Kasumi-1 (cell line): ENCODE measurements at regions not wholly inside any gene's neighbourhood (a gene's known extent, or its start where the extent isn't known, plus 50 kb on each side); places are given as distances from the start of the nearest gene placed in this dataset.

Experiments used
- DNase-seq, 2 experiments: peaks; one replicate each; lab custom pipeline; 2025; lab: John Stamatoyannopoulos, UW

DNA sequence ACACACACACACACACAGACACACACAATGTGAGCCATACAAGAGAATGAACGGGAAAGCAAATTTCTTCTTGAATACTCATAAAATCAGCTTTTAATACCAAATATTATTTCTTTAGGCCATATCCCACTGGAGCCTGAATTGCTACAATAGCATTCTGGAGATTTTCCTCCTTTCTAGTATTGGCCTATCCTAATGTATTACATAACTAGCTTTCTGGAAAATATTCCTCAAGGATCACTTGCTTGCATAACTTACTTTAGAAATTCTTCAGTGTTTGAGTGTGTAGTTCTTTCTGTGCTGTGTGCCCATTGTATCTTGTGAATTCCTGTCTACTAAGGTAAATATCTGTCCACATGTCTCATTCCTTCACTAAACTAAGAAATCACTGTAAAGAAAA lies 351.0 kb upstream of the MCTP2 start:
- no peak for DNase-seq

GRCh38 chr15:93870583-93870982 lies 360.8 kb upstream of the MCTP2 start:
- no peak for DNase-seq

GRCh38 chr15:93866948-93867347 lies 364.4 kb upstream of the MCTP2 start:
- no peak for DNase-seq

GRCh38 chr15:93866476-93866875 lies 364.9 kb upstream of the MCTP2 start:
- DNase-seq, result no peak

GRCh38 chr15:93865586-93865985 lies 365.8 kb upstream of the MCTP2 start:
- peak; percentile 52 to 77 for DNase-seq

DNA sequence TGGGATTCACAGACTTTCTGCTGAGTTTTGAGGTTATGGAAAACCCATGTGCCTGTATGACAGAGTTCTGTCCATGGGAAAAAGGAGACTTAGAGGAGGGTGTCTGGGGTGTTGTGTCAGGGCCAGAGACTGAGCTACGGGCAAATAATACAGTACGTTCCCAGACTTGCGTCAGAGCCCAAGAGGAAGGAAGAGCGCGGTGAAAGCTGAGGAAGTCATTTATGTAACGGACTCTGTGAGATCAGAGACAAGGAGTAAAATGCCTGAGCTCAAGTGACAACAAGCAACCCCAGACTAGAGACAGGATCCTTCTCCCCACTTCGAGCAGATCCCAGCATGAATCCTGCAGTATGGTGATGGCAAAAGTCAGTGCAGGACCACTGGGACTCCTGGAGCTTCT lies 368.6 kb upstream of the MCTP2 start:
- peak; percentile 95 to 98 for DNase-seq

DNA sequence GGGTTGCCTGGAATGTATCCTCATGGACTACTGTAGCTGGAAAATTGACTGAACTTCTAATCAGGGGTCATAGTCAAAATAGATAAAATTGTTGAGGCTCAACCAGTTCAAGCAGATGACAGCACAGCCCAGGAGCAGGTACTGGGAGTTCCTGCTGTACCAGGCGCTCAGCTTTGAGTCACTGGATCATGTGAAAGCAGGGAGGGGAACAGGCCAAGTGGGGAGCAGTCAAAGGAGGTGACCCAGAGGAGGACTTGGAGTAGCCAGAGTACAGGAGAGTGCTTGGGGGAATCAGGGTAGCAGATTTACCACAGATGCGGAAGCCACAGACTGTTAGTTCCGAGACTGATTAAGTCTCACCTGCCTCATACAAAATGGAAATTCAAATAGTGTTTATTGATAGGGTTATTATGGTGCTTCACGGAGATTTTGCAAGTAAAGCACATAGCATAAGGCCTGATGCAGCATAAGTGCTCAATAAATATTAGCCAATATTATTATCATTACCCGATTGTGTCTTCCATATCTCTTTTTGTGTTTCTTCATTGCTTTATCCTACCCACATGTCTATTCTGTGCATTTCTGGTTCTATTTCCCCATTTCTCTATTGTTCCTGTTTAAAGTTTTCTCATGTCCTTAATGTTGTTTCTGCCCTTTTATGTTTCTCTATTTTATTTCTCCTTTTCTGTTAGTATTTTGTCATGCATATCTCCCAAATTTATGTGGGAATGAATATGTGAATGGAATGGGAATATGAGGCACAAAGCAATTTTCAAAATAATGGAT lies 369.2 kb upstream of the MCTP2 start:
- DNase-seq, result peak; percentile 26 to 56

DNA sequence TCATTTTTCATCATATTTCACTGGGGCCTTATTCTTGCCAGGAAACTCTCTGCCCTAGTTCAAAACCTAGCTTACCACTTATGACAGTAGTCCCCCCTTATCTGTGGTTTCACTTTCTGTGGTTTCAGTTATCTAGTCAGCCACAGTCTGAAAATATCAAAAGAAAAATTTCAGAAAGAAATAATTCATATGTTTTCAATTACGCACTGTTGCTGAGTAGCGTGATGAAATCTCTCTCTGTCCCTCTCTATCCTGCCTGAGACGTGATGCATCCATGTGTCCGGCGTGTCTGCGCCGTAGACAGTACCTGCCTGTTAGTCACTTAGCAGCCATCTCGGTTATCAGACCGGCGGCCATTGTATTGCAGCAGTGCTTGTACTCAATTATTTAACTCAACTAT lies 369.9 kb upstream of the MCTP2 start:
- no peak for DNase-seq

DNA sequence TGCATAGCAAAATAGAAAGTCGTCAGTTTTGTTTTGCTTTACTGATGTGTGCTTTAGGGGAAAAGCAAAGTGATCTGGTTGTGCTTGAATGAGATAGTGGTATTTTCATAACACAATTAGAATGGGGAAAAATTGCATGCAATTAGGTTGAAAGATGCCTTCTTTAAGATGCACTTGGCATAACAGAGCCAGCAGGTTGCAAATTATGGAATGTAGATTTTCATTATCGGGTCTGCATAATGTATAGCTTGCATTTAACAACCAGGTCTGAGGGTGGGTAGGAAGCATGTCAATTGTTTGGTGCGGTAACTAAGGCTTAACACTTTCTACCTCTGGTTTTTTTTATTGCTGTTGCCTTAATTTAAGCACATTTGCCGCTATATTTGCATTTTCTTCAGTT lies 370.7 kb upstream of the MCTP2 start:
- no peak for DNase-seq

- no peak for DNase-seq
Observed at GRCh38 chr15:93859176-93859575, 372.2 kb upstream of the MCTP2 start.

DNA sequence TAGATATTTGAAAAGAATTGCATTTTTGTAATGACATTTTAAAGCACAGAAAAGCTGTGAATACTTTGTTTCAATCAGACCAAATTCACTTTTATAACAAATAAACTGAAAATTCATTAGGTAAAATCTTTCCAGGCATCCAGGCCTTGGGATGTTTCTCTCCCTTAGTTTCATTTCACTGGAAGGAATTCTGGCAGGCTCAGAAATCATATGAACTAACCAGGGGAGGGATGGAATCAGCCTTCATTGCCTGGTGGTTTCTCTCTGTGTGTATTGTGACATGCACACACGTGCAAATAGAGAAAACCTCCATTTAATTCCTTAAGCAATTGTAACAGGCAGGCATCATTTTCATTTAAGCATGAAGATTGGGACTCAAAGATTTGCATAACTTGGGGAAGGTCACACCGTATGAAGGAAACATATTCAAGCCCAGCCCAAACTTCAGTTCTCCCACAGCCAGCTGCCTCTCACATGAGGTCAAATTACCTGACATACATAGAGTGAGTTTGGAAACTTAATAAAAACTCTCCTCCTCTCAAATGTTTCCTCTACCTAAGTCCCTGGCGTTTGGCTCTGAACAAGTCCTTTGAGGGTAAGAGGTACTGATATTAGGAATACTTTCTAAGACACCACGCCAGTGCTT lies 376.1 kb upstream of the MCTP2 start:
- DNase-seq, result no peak

- DNase-seq, result no peak
Observed at GRCh38 chr15:93854088-93854487, 377.3 kb upstream of the MCTP2 start.

- no peak for DNase-seq
Observed at GRCh38 chr15:93852761-93853160, 378.6 kb upstream of the MCTP2 start.

DNA sequence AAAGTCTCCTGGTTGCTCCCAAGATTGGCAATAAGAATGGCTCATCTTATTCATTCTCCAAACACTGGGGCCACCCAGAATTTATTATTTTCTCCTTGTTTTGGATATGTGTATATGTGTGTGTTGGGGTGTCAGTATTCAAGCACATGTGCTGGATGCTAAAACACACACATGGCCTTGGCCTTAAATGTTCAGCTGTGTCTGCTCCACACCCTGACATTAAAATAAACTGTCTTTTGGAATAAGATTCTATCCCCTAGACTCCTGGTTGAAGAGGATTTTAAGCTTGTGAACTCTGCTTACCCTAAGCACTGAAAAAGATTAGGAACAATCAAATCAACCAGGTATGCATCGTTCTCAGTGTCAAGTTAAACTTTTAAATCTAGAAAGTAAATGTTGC lies 382.9 kb upstream of the MCTP2 start:
- no peak for DNase-seq

GRCh38 chr15:93848076-93848475 lies 383.3 kb upstream of the MCTP2 start:
- DNase-seq, result no peak

DNA sequence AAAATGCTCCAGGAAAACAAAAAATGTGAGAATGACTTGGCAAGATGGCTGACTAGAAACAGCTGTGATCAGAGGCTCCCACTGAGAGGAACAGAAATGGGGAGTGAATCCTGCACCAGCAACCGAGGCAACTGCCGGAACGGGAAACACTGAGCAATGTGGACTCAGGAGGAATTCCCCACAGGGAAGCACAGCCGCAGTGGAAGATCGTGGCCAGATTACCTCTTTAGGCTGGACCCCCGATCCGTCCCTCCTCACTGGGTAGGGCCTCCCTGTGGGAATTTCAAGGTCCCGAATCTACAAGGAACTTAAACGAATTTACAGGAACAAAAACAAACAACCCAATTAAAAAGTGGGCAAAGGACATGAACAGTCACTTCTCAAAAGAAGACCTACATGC lies 385.2 kb upstream of the MCTP2 start:
- DNase-seq, result no peak

- no peak for DNase-seq
Observed at GRCh38 chr15:93837450-93837849, 393.9 kb upstream of the MCTP2 start.

DNA sequence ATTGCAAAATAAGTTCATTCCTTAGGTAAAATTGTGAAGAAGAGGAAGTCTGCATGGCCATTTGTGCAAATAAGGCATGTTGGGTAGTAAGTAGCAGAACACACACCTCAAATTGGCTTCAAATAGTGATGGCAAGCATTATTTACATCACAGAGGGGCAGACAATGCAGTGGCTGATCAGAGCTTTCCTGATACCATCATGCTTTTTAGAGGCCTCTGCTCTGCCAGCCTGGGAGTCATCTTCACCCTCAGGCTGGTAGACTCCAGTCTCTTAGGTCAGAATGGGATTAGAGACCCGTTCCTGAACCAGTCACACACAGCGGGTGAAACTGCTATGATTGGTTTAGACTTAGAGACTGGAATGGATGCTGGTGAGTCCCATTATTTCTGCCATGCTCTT lies 396.0 kb upstream of the MCTP2 start:
- no peak for DNase-seq

GRCh38 chr15:93831641-93832040 lies 399.7 kb upstream of the MCTP2 start:
- DNase-seq, result no peak

GRCh38 chr15:93830221-93831080 lies 400.9 kb upstream of the MCTP2 start:
- DNase-seq, result no peak

GRCh38 chr15:93829115-93829870 lies 402.1 kb upstream of the MCTP2 start:
- DNase-seq, result no peak

- no peak for DNase-seq
Observed at GRCh38 chr15:93826790-93827189, 404.6 kb upstream of the MCTP2 start.
